ENCODE measurements at regions not wholly inside any gene's neighbourhood (a gene's known extent, or its start where the extent isn't known, plus 50 kb on each side); places are given as distances from the start of the nearest gene placed in this dataset.
"Not testable (repeated sequence)": the region's sequence is repeated elsewhere in the genome, so short reads cannot be mapped to it uniquely, and the experiment has no call there.

DNA sequence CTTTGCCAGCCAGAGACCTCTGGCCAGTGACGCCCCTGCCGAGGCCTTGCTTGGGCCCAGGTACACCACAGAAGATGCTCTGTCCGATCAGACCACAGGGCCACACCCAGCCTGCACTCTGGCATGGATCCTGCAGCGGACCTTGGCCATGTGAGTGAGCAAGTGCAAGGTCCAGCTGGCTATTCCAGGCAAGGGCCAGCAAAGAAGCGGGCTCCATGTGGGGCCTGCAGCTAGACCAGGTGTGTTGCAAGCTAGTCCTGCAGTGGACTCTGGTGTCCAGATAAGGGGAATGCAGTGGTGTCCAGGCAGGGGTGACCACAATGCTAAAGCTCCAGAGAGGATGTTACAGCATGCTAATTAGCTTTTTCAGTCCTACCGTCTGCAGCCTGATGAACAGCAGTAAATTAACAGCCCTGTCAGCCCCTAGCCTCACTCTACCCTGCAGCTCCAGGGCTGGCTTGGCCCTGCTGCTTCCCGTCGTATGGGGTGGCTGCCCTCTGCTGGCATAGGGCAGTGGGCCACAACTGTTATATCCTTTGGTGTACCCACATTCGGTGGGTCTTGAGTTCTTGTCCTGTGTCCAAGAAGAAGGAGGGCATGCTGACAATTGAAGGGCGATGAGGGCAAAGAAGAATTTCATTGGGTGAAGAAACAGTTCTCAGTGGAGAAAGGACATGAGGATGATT, 284.5 kb upstream of the POU5F2 start:
- no peak for DNase-seq

DNA sequence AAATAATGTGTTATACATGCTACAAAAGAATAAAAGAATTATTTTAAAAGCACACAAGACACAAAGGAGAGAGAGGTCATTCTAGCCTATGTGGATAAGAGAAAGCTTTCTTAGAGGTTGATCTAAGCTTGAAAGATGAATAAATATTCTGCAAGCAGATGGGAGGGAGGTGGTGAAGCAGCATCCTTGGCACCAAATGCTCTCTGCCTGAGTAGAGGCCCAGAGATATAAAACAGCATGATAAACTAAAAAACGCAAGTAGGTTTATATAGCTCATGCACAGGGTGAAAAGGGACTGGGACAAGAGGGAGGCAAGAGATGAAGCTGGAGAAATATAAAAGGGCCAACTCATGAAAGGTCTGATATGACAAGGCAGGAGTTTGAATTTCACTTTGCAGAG, 283.2 kb upstream of the POU5F2 start:
- no peak for DNase-seq

- DNase-seq, result no peak
Observed at GRCh38 chr5:94024101-94024500, 282.7 kb upstream of the POU5F2 start.

- DNase-seq, result no peak
Observed at GRCh38 chr5:94021246-94021645, 279.8 kb upstream of the POU5F2 start.

DNA sequence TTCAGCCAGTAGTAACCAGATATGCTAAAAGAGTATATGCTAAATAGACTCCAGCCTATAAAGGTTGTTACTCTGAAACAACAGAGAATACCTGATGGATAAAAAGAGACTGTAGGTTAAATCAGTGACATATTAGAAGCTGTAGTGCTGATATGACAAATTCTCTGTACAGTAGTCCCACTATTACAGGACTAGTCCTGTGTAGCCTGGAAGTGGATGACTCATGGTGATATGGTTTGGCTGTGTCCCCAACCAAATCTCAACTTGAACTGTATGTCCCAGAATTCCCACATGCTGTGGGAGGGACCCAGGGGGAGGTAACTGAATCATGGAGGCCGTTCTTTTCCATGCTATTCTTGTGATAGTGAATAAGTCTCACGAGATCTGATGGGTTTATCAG, 276.2 kb upstream of the POU5F2 start:
- no peak for DNase-seq

DNA sequence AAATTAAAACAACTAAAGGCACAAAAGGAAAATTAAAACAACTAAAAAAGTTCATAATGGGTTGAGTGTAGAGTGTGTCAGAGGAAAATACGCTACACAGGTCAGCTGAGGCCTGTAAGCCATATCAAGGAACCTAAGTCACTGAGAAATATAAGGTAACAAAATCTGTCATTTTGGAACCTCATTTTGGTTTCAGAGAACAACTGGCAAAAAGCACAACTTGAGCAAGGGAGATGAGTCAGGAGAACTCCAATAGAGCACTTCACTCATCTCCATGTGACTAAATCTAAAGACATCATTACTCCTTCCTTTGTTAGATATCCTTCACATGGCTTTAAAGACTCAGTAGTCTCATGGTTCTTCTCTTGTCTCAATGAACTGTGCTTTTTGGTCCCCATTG, 269.4 kb upstream of the POU5F2 start:
- DNase-seq, result no peak

DNA sequence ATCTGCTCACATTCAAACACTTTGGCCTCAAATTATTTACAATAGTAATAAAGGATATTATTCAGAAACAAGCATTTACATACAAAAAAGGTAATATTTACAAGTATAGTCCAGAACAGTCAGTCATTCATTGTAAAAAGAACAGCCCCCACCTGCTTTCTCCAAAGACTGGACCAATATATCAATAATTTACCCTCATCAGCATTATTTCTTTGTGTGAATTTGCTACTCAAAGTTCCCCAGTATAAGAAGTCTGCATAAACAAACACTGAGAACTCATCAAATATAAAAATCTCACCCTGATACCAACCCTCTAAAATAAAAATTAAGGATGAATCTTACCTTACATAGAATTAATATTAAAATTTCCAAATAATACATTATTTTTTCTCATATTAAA, 267.8 kb upstream of the POU5F2 start:
- DNase-seq, result no peak

DNA sequence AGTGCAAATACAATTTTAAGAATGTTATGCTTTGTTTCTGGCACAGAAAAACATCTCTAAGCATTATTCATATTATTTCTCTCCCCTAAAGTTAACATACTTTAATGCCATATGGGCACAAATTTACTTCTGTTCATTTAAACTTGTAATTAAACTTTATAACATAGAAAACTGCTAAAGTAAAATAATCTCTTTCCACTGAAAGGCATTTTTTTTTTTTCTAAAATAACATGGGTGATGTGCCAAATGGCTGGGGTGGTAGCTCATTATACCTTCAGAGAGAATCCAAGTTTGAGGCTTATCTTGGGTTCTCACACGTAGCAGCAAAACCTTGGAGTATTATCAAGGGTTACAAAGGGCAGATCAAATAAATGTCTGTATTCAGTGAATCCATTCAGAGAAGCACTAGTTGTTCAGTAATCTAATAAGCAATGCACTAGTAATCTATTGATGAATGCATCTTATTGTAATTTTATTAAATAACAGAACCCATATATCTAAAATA, 257.6 kb upstream of the POU5F2 start:
- no peak for DNase-seq

GRCh38 chr5:93997562-93997961, 256.2 kb upstream of the POU5F2 start:
- no peak for DNase-seq

DNA sequence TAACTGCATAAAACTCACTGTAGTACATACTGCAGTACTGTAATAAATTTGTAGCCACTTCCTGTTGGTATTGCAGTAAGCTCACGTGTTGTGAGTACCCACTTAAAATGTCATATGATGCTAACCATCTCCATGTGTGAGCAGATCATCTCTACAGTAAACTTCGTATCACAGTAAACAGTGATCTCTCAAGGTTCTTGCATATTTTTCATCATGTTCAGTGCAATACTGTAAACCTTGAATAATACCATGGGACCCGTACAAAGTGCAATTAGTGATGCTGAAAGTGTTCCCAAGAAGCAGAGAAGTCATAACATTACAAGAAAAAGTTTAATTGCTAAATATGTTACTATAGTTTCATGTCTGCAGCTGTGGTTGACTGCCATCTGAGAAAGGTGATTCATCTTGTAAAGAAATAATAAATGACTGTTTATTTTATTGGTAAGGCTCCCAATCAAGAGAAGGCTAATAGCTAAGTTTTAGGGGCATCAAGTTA, 253.8 kb upstream of the POU5F2 start:
- DNase-seq, result no peak

DNA sequence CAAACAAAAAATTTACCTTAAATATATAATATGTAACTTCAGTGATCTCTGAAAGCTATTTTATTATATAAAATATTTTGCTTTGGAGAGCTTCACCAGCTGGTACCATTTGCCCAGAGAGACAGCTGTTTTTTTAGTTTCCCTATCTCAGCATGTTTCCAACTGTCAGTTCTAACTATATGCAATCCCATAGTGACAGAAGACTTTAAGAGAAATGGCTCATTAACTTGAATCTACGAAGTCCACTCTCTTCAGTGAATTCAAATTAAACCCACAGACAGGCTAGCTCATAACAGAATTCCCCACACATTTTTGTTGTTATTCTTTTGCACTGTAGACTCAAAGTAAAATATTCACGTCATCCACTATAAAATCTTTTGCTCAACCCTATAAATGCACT, 251.8 kb upstream of the POU5F2 start:
- DNase-seq, result no peak

GRCh38 chr5:93990504-93991070, 249.2 kb upstream of the POU5F2 start:
- no peak for DNase-seq

- DNase-seq, result not testable (repeated sequence)
Observed at GRCh38 chr5:93985940-93986570, 244.7 kb upstream of the POU5F2 start.

GRCh38 chr5:93978222-93978621, 236.8 kb upstream of the POU5F2 start:
- DNase-seq, result no peak

DNA sequence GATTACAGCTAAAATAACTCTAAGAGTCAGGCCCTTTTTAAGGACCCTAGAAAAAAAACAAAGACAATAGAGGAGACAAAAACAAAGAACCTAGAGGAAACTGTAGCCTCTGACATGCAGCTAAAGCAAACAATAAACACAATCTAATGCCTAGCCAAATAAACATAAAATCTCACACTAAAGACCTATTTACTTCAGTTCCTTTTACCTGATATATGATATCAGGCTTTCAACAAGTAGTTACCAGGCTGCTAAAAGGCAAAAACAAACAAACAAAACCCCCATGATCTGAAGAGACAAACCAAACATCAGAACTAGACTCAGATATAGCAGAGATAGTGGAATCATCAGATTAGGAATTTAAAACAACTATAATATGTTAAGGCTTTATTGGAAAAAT, 226.5 kb upstream of the POU5F2 start:
- DNase-seq, result no peak

- no peak for DNase-seq
Observed at GRCh38 chr5:93964421-93964820, 223.0 kb upstream of the POU5F2 start.

DNA sequence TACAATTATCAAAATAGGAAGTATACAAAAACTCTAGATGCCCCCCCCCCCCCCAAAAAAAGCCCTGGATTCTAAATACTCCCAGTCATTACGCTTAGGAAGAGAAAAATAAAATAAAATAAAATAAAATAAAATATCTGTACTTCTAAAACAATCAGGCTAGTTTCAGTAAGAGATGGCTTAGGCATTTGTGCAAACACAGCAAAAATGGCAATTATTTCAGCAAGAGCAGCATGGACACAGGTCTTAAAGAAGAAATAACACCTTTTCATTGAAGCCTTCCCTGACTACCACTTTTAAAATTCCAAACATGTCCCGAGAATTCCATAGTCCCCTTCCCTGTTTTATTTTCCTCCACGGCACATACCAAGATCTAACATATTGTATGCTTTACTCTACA, 218.6 kb upstream of the POU5F2 start:
- no peak for DNase-seq

GRCh38 chr5:93956006-93956405, 214.6 kb upstream of the POU5F2 start:
- no peak for DNase-seq

- DNase-seq, result no peak
Observed at GRCh38 chr5:93954421-93955069, 213.1 kb upstream of the POU5F2 start.

- DNase-seq, result no peak
Observed at GRCh38 chr5:93953442-93953841, 212.0 kb upstream of the POU5F2 start.

- peak; percentile 52 for DNase-seq
Observed at GRCh38 chr5:93941897-93942296, 200.5 kb upstream of the POU5F2 start.

- not testable (repeated sequence) for DNase-seq
Observed at GRCh38 chr5:93933269-93933668, 191.9 kb upstream of the POU5F2 start.

DNA sequence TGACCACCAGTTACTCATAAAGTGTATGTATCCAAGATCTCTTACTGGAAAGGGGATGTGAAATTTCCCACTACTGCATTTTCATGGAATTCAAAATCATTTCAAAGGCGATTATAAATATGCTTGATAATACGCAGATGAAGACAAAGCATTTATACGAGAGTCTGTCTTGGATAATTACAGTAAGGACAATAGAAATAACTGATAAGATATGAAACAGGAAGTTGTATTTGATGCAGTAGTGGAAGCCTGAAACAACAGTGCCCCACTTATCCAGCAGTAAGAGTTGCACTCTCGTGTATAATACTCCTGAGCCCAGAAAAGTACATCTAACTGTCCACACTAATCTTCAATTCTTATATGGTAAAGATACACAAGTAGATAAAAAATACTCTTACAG, 188.7 kb upstream of the POU5F2 start:
- DNase-seq, result no peak

GRCh38 chr5:93929131-93929530, 187.7 kb upstream of the POU5F2 start:
- no peak for DNase-seq

Measured in NCI-H2227 treated with DMSO at 0.1 percent for 48 hours (cell line).